ENCODE measurements at regions not wholly inside any gene's neighbourhood (a gene's known extent, or its start where the extent isn't known, plus 50 kb on each side); places are given as distances from the start of the nearest gene placed in this dataset.
A peak's percentile ranks its signal among the peaks of the same experiment; 100 is the strongest.
"Not testable (repeated sequence)": the region's sequence is repeated elsewhere in the genome, so short reads cannot be mapped to it uniquely, and the experiment has no call there.

DNA sequence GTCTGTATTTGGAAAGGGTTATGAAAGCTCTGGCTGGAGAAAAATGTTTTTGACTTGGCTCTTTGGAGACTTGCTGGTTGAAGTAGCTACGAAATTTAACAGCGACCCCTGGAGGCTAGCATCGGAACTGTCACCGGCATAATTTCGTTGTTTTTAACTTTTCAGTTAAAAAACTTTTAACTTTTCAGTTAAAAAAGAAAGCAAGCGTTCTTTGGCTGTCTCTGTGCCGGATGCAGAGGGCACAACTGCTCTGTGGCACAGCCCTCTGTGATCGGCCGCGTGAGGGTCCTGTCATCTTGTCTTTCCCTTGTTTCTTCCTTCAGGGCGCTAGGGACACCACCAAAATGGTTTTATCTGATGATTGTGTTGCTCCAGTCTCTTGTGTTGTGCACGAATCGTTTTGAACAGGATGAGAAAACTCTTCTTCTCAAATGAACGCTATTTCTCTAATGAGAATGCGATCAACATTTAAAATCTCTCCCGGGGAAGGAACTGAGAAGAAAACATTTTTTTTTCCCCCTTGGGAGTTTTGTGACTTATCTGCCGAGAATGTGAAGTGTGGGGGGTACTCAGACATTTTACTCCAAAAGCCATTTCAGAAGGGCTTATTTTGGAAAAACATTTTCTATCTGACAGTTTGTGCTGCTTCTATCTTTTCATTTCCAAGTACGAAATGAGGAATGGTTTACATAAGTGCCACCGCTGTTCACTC, 57.1 kb downstream of the ADCYAP1 start:
- DNase-seq, result peak; percentile 63

DNA sequence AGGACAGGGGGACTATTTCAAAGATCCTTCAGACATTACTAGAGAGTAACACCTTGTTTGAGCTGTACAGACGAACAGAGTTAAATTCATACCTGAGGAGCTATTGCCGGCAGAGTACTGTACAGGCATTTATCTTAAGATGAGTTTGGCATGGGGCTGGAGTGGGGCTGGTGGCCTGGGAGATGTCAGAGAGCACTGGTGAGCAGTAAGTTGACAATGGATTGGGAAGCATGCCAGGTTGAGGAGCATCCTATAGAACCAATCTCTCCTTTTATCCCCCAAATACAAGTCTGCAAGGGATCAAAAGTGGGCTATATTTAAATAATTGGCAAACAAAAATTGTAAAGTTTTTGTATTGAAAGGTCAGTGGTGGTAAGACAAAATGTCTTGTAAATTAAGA, 58.6 kb downstream of the ADCYAP1 start:
- no peak for DNase-seq

- DNase-seq, result no peak
These were observed 61.5 kb downstream of the ADCYAP1 start for GRCh38 chr18:965921-966758.

DNA sequence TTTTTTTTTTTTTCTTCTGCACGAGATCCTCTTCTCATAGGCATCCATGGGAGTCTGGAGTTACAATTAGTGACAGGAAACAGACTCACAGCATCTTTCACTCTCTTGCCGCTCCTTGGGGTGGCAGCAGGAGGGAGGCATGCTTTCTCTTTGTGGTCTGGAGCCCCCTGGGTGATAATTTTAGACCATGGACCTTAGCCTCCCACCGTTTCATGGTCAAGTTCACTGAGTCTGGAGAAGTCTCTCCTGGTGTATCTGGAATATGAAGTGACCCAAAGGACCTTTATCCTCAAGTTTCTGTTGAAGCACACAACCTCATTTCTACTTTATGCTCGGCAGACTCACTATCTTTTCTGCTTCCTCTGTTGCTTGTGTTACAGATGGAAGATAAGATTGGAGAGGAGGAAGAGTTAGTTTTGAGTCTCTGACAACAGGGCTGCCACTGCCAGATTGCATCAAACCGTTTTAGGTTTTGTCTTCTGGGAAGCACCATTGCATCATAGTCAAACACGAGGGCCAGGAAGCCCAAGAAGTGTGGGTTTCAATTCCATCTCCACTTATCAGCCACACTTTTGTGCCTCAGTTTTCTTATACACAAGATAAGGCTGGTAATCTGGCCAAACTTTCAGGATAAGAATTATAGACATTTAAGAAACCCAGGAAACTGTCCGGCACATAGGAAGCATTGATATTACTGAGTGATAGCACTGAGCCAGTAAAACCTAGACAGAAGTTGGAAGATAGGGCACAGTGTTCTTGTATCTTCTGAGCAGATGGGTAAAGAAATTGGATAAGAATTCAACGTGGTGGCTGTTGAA, 62.3 kb downstream of the ADCYAP1 start:
- DNase-seq, result no peak

- not testable (repeated sequence) for DNase-seq
These were observed 64.2 kb downstream of the ADCYAP1 start for GRCh38 chr18:968910-969309.

DNA sequence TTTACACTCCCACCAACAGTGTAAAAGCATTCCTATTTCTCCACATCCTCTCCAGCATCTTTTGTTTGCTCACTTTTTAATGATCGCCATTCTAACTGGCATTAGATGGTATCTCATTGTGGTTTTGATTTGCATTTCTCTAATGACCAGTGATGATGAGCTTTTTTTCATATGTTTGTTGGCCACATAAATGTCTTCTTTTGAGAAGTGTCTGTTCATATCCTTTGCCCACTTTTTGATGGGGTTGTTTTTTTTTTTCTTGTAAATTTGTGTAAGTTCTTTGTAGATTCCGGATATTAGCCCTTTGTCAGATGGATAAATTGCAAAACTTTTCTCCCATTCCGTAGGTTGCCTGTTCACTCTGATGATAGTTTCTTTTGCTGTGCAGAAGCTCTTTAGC, 64.6 kb downstream of the ADCYAP1 start:
- DNase-seq, result not testable (repeated sequence)

GRCh38 chr18:974606-975005, 69.9 kb downstream of the ADCYAP1 start:
- not testable (repeated sequence) for DNase-seq

- DNase-seq, result not testable (repeated sequence)
These were observed 71.9 kb downstream of the ADCYAP1 start for GRCh38 chr18:976393-977128.

DNA sequence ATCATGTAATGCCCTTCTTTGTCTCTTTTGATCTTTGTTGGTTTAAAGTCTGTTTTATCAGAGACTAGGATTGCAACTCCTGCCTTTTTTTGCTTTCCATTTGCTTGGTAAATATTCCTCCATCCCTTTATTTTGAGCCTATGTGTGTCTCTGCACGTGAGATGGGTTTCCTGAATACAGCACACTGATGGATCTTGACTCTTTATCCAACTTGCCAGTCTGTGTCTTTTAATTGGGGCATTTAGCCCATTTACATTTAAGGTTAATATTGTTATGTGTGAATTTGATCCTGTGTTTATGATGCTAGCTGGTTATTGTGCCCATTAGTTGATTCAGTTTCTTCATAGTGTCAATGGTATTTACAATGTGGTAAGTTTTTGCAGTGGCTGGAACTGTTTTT, 72.7 kb downstream of the ADCYAP1 start:
- not testable (repeated sequence) for DNase-seq

GRCh38 chr18:977732-978131, 73.1 kb downstream of the ADCYAP1 start:
- not testable (repeated sequence) for DNase-seq

- DNase-seq, result no peak
These were observed 75.9 kb downstream of the ADCYAP1 start for GRCh38 chr18:980586-980985.

- no peak for DNase-seq
These were observed 79.3 kb downstream of the ADCYAP1 start for GRCh38 chr18:984004-984403.

DNA sequence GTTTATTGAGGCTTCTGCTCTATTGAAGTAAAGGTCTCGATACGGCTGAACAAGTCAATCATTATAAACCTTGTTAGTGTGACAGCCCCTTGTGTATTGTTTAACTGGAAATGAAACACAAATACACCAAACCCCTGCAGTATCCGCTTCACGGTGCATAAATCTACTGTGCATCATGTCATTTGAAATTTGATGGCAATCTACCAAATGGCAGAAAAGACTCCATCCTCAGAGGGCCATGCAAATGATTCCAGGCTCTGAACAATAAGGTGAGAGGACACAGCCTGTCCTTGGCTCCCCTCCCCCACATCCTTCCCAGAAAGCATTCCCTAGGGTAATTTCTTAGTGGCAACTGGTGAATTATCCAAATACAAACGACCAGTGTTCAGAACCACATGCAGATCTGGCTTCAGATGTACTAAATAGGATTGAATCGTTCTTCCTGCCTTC, 80.6 kb downstream of the ADCYAP1 start:
- DNase-seq, result no peak

- no peak for DNase-seq
These were observed 81.4 kb downstream of the ADCYAP1 start for GRCh38 chr18:986051-986450.

DNA sequence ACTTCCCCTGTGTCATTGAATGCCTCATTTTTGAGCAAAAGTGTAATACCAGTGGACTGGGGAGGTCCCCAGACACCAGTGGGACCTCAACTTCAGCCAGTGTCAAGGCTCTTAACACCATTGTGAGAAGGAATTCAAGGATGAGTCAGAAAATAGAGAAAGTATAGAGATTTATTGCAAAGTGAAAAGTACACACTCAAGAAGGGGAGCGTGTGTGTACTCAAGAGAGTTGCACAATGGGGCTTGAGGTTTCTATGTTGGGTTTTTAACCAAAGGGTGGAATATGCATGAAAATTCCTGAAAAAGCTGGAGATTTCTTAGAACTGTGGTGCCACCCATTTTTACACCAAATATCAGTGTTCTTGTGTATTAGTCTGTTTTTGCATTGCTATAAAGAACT, 81.9 kb downstream of the ADCYAP1 start:
- no peak for DNase-seq

- DNase-seq, result peak; percentile 81
These were observed 82.9 kb downstream of the ADCYAP1 start for GRCh38 chr18:987325-988186.

DNA sequence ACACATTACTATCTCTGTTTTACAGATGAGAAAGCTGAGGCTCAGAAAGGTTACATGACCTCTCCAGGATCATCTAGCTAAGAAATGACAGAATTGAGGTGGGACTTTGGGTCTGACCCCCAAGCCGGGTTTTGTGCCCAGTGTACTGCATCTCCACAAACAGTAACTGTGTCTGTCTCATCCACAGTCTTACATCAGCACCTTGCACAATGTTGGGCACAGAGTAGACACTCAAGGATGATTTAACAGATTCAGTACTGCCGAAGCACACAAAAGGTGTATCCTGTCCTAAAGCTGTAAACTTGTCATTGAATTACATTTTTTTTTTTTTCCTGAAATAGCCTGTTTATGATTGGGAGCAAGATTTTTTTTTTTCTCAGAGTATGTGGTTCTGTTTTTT, 84.8 kb downstream of the ADCYAP1 start:
- no peak for DNase-seq

GRCh38 chr18:990197-990596, 85.5 kb downstream of the ADCYAP1 start:
- no peak for DNase-seq

DNA sequence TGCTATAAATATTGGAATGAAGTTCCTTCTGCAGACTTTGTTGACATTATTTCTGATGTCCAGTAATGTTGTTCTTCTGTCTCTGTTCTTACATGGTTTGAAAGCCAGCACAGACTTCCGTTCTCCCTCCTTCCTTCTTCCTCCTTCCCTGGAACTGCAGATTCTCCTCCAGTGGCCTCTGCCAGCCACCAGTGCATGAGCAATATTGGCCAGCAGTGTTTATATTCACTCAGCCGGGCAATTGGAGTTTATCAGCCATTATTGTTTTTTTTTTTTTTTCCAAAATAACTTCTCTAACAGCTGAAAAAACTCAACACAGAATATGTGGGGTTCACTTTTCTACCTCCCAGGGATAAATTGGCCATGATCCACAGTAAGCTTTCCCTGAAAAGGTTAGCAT, 86.8 kb downstream of the ADCYAP1 start:
- DNase-seq, result no peak

- no peak for DNase-seq
These were observed 88.9 kb downstream of the ADCYAP1 start for GRCh38 chr18:993560-993959.

DNA sequence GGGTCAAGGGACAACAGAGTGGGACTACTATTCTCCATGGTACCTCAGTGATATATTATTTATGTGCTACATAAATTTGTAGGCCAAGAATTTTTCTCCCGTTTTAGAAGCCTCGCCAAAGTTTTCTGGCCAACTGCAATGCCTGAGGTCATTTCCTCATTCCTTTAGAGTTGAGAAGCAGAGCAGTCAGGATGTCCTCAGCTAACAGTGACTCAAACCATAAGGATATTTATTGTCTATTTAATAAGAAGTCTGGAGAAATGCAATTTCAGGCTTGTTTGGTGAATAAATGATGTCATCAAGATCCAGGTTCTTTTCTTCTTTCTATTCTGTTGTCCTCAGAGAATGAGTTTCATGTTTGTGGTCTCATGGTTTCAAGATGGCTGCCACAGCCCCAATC, 91.0 kb downstream of the ADCYAP1 start:
- DNase-seq, result peak; percentile 90

GRCh38 chr18:997499-997898, 92.8 kb downstream of the ADCYAP1 start:
- DNase-seq, result no peak

Data from fibroblast of skin of right biceps (primary cell).